GM23248 (cell line): ENCODE measurements at regions not wholly inside any gene's neighbourhood (a gene's known extent, or its start where the extent isn't known, plus 50 kb on each side); places are given as distances from the start of the nearest gene placed in this dataset.
"Not testable (repeated sequence)": the region's sequence is repeated elsewhere in the genome, so short reads cannot be mapped to it uniquely, and the experiment has no call there.

ENCODE experiments used
- DNase-seq: peaks from one replicate; pipeline ENCODE4 v3.0.0-alpha.2; 2015
- H2AFZ ChIP-seq: fragments of 200-600 bp; sonication (generic); 2 replicates; pipeline ENCODE4 v1.6.1; 2016; ENCODE audit warnings: antibody characterized with exemption
- H3F3A ChIP-seq: fragments of 200-600 bp; sonication (generic); 2 replicates; pipeline ENCODE4 v1.6.1; 2016; ENCODE audit warnings: mild to moderate bottlenecking, antibody characterized with exemption, mixed run types; ENCODE audit not compliant: insufficient read depth
- H3K27ac ChIP-seq: fragments of 200-600 bp; sonication (generic); 2 replicates; pipeline ENCODE4 v1.5.1; 2016; ENCODE audit warnings: mild to moderate bottlenecking
- H3K27me3 ChIP-seq: fragments of 200-600 bp; sonication (generic); replicated peaks from 2 replicates; pipeline ENCODE4 v1.6.1; 2016; ENCODE audit warnings: mild to moderate bottlenecking; ENCODE audit not compliant: insufficient read depth
- H3K36me3 ChIP-seq: fragments of 200-600 bp; sonication (generic); 2 replicates; pipeline ENCODE4 v1.6.1; 2016; ENCODE audit warnings: low read depth, mild to moderate bottlenecking
- H3K4me1 ChIP-seq: fragments of 200-600 bp; sonication (generic); 2 replicates; pipeline ENCODE4 v1.6.1; 2016; ENCODE audit warnings: mild to moderate bottlenecking; ENCODE audit not compliant: insufficient read depth
- H3K4me2 ChIP-seq: fragments of 200-600 bp; sonication (generic); one replicate; pipeline ENCODE4 v1.6.1; 2016; ENCODE audit warnings: mild to moderate bottlenecking; ENCODE audit not compliant: unreplicated experiment
- H3K4me3 ChIP-seq: fragments of 200-600 bp; sonication (generic); 2 replicates; pipeline ENCODE4 v1.5.1; 2016; ENCODE audit warnings: mild to moderate bottlenecking
- H3K79me2 ChIP-seq: fragments of 200-600 bp; sonication (generic); 2 replicates; pipeline ENCODE4 v1.6.1; 2016; ENCODE audit warnings: mild to moderate bottlenecking; ENCODE audit not compliant: insufficient read depth
- H3K9ac ChIP-seq: fragments of 200-600 bp; sonication (generic); 2 replicates; pipeline ENCODE4 v1.6.1; 2016; ENCODE audit warnings: mild to moderate bottlenecking
- H3K9me2 ChIP-seq: fragments of 200-600 bp; sonication (generic); 2 replicates; pipeline ENCODE4 v1.6.1; 2016; ENCODE audit warnings: mixed run types, mild to moderate bottlenecking, moderate library complexity; ENCODE audit not compliant: insufficient read depth
- H3K9me3 ChIP-seq: fragments of 200-600 bp; sonication (generic); one replicate; pipeline ENCODE4 v1.6.1; 2017; ENCODE audit warnings: low read depth
- H4K20me1 ChIP-seq: fragments of 200-600 bp; sonication (generic); 2 replicates; pipeline ENCODE4 v1.6.0; 2016; ENCODE audit not compliant: insufficient read depth
- EZH2 ChIP-seq: fragments of 200-600 bp; sonication (generic); IDR thresholded peaks from 2 replicates; pipeline ENCODE4 v1.6.1; 2018; ENCODE audit warnings: antibody characterized with exemption, mild to moderate bottlenecking; ENCODE audit not compliant: insufficient read depth, poor library complexity, severe bottlenecking
- EZH2phosphoT487 ChIP-seq: fragments of 200-600 bp; sonication (generic); IDR thresholded peaks from 2 replicates; pipeline ENCODE4 v1.6.1; 2018; ENCODE audit warnings: antibody characterized with exemption, moderate library complexity, mild to moderate bottlenecking, low read depth; ENCODE audit not compliant: insufficient read depth
- WGBS, 2 experiments: methylation state at CpG; one replicate each; pipeline ENCODE4 v1.1.6; 2015 to 2017; ENCODE audit warnings: low lambda C conversion rate in 2 of 2, low coverage in 1 of 2; ENCODE audit errors: missing lambda C conversion rate in 2 of 2; 5-methylcytosine and 5-hydroxymethylcytosine counted together
- in situ Hi-C: fragments of 300-500 bp; cut with MboI; formaldehyde crosslinking; loops from 2 replicates; pipeline ENCODE4 v1.15.0; 2020

- no peaks in the 10 kb centered on the region for H3K9me3 ChIP-seq
- no peak overlapping the region for H3K4me2 ChIP-seq
- H3F3A ChIP-seq, result no peaks in the 10 kb centered on the region
- H3K27me3 ChIP-seq, result no peaks in the 10 kb centered on the region
- no peak overlapping the region for H3K27ac ChIP-seq
- no peak overlapping the region for H2AFZ ChIP-seq
- 77 to 82% methylated on average over 19 to 20 of the region's 20 CpGs for WGBS, 2 experiments
- no peaks in the 10 kb centered on the region for H3K4me1 ChIP-seq
- no peak for TF ChIP-seq EZH2phosphoT487
- TF ChIP-seq EZH2, result no peak
- H3K4me3 ChIP-seq, result no peak overlapping the region
- in situ Hi-C loops, result no loop called here
- no peak overlapping the region for H3K9ac ChIP-seq
- H3K9me2 ChIP-seq, result no peaks in the 10 kb centered on the region
- H4K20me1 ChIP-seq, result no peaks in the 10 kb centered on the region
- DNase-seq, result no peak
- H3K79me2 ChIP-seq, result no peaks in the 10 kb centered on the region
- no peaks in the 10 kb centered on the region for H3K36me3 ChIP-seq
Measured at GRCh38 chr12:74663958-74664357, 126.3 kb downstream of the ATXN7L3B start.

GRCh38 chr12:74665690-74666089 is 128.1 kb downstream of the ATXN7L3B start:
- in situ Hi-C loops, result no loop called here
- H3K79me2 ChIP-seq, result no peaks in the 10 kb centered on the region

GRCh38 chr12:74671421-74671820 is 133.8 kb downstream of the ATXN7L3B start:
- Histone ChIP-seq H4K20me1 (no peaks in the 10 kb centered on the region), H3K9ac (no peak overlapping the region), H3K27me3 (no peaks in the 10 kb centered on the region), H3K4me3 (no peak overlapping the region), H3K4me1 (no peaks in the 10 kb centered on the region), H3K9me2 (no peaks in the 10 kb centered on the region), H3K4me2 (no peak overlapping the region), H3K9me3 (no peaks in the 10 kb centered on the region), H3K36me3 (no peaks in the 10 kb centered on the region), H3K79me2 (no peaks in the 10 kb centered on the region), H3F3A (no peaks in the 10 kb centered on the region), H2AFZ (no peak overlapping the region), H3K27ac (no peak overlapping the region)
- WGBS, 2 experiments, result 0 to 7% methylated on average over 1 of the region's 1 CpG
- in situ Hi-C loops, result no loop called here
- TF ChIP-seq EZH2, result no peak
- TF ChIP-seq EZH2phosphoT487, result no peak
- no peak for DNase-seq

More at GRCh38 chr12:74665690-74666089, 128.1 kb downstream of the ATXN7L3B start:
- TF ChIP-seq EZH2phosphoT487, result no peak
- TF ChIP-seq EZH2, result no peak
- H2AFZ ChIP-seq, result no peak overlapping the region
- no peaks in the 10 kb centered on the region for H4K20me1 ChIP-seq
- H3K27me3 ChIP-seq, result no peaks in the 10 kb centered on the region
- H3K27ac ChIP-seq, result no peak overlapping the region
- no peak for DNase-seq
- H3K36me3 ChIP-seq, result no peaks in the 10 kb centered on the region
- no peaks in the 10 kb centered on the region for H3K9me3 ChIP-seq
- H3F3A ChIP-seq, result no peaks in the 10 kb centered on the region
- no peak overlapping the region for H3K9ac ChIP-seq
- no peak overlapping the region for H3K4me2 ChIP-seq
- no peak overlapping the region for H3K4me3 ChIP-seq
- H3K9me2 ChIP-seq, result no peaks in the 10 kb centered on the region
- no peaks in the 10 kb centered on the region for H3K4me1 ChIP-seq

GRCh38 chr12:74676955-74677354 is 139.3 kb downstream of the ATXN7L3B start:
- not testable (repeated sequence) for H3K27me3 ChIP-seq, H3K79me2 ChIP-seq, H3K9me3 ChIP-seq, DNase-seq, H3K27ac ChIP-seq, H3K4me3 ChIP-seq, H3K9ac ChIP-seq, H3K4me1 ChIP-seq, H3F3A ChIP-seq, H3K9me2 ChIP-seq, H2AFZ ChIP-seq, H4K20me1 ChIP-seq, H3K36me3 ChIP-seq, H3K4me2 ChIP-seq
- in situ Hi-C loops, result loop anchor here (25.0 kb wide), 1 partner anchor 810 kb away; the partner anchor contains the start of gene GLIPR1
- WGBS, 2 experiments, result 30 to 40% methylated on average over 4 of the region's 4 CpGs

- WGBS, 2 experiments, result 49 to 51% methylated on average over 5 of the region's 5 CpGs
- Histone ChIP-seq H3K79me2 (no peaks in the 10 kb centered on the region), H3K4me2 (no peak overlapping the region)
Measured at GRCh38 chr12:74685385-74685784, 147.8 kb downstream of the ATXN7L3B start.

More at GRCh38 chr12:74685385-74685784, 147.8 kb downstream of the ATXN7L3B start:
- Histone ChIP-seq H3K4me1 (no peaks in the 10 kb centered on the region), H3K36me3 (no peaks in the 10 kb centered on the region), H3K4me3 (no peak overlapping the region), H3K9ac (no peak overlapping the region), H3K27ac (no peak overlapping the region), H3K9me2 (no peaks in the 10 kb centered on the region), H3K9me3 (no peaks in the 10 kb centered on the region), H2AFZ (no peak overlapping the region), H3F3A (no peaks in the 10 kb centered on the region), H4K20me1 (no peaks in the 10 kb centered on the region), H3K27me3 (no peaks in the 10 kb centered on the region; the same call in 1 of the 2 replicates)
- in situ Hi-C loops, result loop anchor here (25.0 kb wide), 1 partner anchor 802 kb away; the partner anchor contains the start of gene GLIPR1
- DNase-seq, result no peak
- no peak for TF ChIP-seq EZH2
- TF ChIP-seq EZH2phosphoT487, result no peak
